HG02852 (cell line): ENCODE measurements at regions not wholly inside any gene's neighbourhood (a gene's known extent, or its start where the extent isn't known, plus 50 kb on each side); places are given as distances from the start of the nearest gene placed in this dataset.
"Not testable (repeated sequence)": the region's sequence is repeated elsewhere in the genome, so short reads cannot be mapped to it uniquely, and the experiment has no call there.

Experiments used
- ATAC-seq: cut with Tn5 transposase; IDR thresholded peaks from one replicate; pipeline ENCODE4 v1.9.1; 2021; ENCODE audit warnings: mild to moderate bottlenecking, moderate library complexity; ENCODE audit not compliant: unreplicated experiment

- ATAC-seq: not testable (repeated sequence)
Measured at GRCh38 chr5:67889870-67890269, 325.7 kb upstream of the PIK3R1 start.

GRCh38 chr5:67887748-67888161, 327.8 kb upstream of the PIK3R1 start:
- no peak for ATAC-seq

GRCh38 chr5:67886761-67887160, 328.8 kb upstream of the PIK3R1 start:
- ATAC-seq: no peak

GRCh38 chr5:67880876-67881275, 334.7 kb upstream of the PIK3R1 start:
- no peak for ATAC-seq

GRCh38 chr5:67880511-67880805, 335.1 kb upstream of the PIK3R1 start:
- ATAC-seq: no peak

GRCh38 chr5:67879620-67880510, 335.7 kb upstream of the PIK3R1 start:
- no peak for ATAC-seq

- no peak for ATAC-seq
Measured at GRCh38 chr5:67878933-67879332, 336.6 kb upstream of the PIK3R1 start.

- no peak for ATAC-seq
Measured at GRCh38 chr5:67876371-67876770, 339.2 kb upstream of the PIK3R1 start.

- no peak for ATAC-seq
Measured at GRCh38 chr5:67875601-67876000, 340.0 kb upstream of the PIK3R1 start.

GRCh38 chr5:67873935-67874334, 341.6 kb upstream of the PIK3R1 start:
- no peak for ATAC-seq

GRCh38 chr5:67870662-67871061, 344.9 kb upstream of the PIK3R1 start:
- no peak for ATAC-seq

- not testable (repeated sequence) for ATAC-seq
Measured at GRCh38 chr5:67864335-67864734, 351.2 kb upstream of the PIK3R1 start.

GRCh38 chr5:67858471-67859031, 357.0 kb upstream of the PIK3R1 start:
- no peak for ATAC-seq

- no peak for ATAC-seq
Measured at GRCh38 chr5:67857502-67857901, 358.1 kb upstream of the PIK3R1 start.

GRCh38 chr5:67855523-67855922, 360.0 kb upstream of the PIK3R1 start:
- ATAC-seq: no peak

GRCh38 chr5:67850906-67851305, 364.6 kb upstream of the PIK3R1 start:
- not testable (repeated sequence) for ATAC-seq

- no peak for ATAC-seq
Measured at GRCh38 chr5:67844924-67845323, 370.6 kb upstream of the PIK3R1 start.

- no peak for ATAC-seq
Measured at GRCh38 chr5:67842806-67843205, 372.8 kb upstream of the PIK3R1 start.

GRCh38 chr5:67837225-67837624, 378.3 kb upstream of the PIK3R1 start:
- not testable (repeated sequence) for ATAC-seq

GRCh38 chr5:67836496-67836895, 379.1 kb upstream of the PIK3R1 start:
- ATAC-seq: not testable (repeated sequence)

- ATAC-seq: no peak
Measured at GRCh38 chr5:67831048-67831447, 384.5 kb upstream of the PIK3R1 start.

- no peak for ATAC-seq
Measured at GRCh38 chr5:67827541-67827940, 388.0 kb upstream of the PIK3R1 start.

- ATAC-seq: no peak
Measured at GRCh38 chr5:67824852-67825251, 390.7 kb upstream of the PIK3R1 start.
